Left forelimb (tissue), 1 donor: ENCODE measurements at regions not wholly inside any gene's neighbourhood (a gene's known extent, or its start where the extent isn't known, plus 50 kb on each side); places are given as distances from the start of the nearest gene placed in this dataset.
"Not testable (repeated sequence)": the region's sequence is repeated elsewhere in the genome, so short reads cannot be mapped to it uniquely, and the experiment has no call there.

Source experiments
- DNase-seq: peaks from one replicate; pipeline ENCODE4 v3.0.0-alpha.2; 2018; ENCODE audit warnings: low spot score

GRCh38 chr13:71303144-71303543 is 563.9 kb downstream of the DACH1 start:
- no peak for DNase-seq

GRCh38 chr13:71300602-71301001 is 566.4 kb downstream of the DACH1 start:
- DNase-seq, result no peak

DNA sequence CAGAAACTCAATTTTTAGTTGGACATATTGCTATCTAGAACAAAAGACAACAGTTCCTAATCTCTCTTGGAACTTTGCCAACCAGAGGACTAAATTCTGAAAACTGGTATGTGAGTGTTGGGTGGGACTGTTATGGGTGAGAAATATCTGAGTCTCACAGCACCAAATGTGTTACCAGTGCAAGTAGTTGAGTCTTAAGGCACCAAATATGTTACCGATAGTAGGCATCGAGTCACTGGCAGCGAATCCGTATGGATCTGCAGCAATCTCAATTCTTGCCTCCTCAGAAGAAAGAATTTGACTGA is 575.2 kb downstream of the DACH1 start:
- DNase-seq, result no peak

DNA sequence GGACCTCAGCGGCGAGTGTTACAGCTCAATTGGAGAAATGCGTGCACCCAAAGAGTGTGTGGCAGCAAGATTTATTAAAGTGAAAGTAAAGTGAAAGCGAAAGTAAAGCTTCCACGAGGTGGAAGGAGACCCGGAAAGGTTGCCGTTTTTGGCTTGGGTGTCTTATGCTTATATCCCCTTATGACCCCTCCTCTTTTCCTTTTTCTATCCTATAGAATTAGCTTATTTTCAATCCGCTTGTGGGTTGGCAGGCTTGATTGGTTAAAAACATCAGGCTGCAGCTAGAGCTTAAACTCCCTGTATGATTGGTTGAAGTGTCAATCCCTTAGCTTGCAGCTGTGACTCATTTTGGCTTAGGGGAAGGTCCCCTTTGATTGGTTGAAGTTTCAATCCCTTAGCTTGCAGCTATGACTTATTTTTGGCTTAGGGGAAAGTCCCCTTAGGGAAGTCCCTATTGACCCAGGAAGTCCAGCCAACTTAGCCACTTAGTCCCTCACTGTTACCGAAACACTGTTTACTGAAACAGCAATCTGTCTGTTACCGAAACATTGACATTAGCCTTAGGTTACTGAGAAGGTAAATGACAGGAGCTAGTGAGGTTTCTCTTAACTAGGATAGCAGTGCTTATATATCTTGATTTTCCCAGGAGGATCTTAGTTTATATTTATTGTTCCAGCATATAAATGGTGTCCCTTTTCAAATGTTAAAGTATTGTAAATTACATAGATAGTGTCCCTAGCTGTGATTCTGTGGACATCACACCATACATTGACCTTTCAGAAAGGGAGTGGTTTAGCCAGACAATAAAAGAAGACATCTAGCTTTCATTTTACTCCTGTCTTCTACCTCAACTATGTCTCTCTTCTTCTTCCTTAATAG is 575.8 kb downstream of the DACH1 start:
- DNase-seq, result no peak

GRCh38 chr13:71289980-71290379 is 577.0 kb downstream of the DACH1 start:
- DNase-seq, result not testable (repeated sequence)

DNA sequence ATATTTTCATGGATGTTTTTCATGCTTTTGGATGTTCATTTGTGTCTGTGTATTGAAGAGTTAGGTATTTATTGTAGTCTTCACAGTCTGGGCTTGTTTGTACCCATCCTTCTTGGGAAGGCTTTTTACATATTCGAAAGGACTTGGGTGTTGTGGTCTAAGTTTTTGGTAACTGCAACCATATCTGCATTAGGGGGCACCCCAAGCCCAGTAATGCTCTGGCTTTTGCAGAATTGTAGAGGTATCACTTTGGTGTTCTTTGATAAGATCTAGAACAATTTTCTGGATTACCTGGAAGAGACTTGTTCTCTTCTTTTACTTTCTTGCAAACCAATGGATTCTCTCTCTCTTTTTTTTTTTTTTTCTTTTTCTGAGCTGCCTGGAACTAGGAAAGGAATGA is 581.3 kb downstream of the DACH1 start:
- no peak for DNase-seq

DNA sequence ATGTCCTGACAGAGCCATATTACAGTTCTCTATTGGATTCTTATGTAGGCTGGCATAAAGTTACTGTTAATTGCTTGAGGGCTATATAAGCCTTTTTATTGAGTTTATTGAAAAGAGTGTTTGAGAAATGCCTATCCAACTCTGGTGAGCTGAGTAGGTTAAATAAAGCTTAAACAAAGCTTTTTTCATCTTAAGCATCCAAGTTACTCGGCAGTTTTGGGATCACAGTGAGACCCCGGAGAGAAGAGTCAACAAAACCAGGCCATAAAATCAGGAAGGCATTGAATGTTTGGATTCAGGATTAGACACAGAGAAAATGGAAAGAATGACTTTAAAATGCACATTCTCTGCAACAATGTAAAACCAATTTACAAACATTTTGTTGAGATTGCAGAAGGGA is 588.5 kb downstream of the DACH1 start:
- DNase-seq, result no peak

GRCh38 chr13:71274923-71275608 is 591.9 kb downstream of the DACH1 start:
- DNase-seq, result no peak

DNA sequence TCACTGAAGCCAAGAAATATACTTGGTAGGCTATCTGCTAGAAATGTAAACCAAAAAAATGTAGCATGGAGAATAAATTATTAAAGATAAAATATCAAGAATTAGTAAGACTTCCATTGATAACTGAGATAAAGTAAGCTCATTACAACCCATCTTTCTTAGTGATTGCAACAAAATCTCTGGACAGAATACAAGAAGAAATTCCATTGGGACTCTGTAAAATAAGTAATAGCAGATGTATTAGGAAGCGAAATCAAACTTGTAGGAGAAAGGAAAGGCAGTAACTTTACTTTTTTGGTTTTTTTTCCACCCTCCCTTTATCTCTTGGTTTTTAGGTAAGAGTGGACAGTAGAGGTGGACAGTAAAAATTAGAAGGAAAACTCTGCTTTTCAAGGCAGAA is 605.7 kb downstream of the DACH1 start:
- no peak for DNase-seq

DNA sequence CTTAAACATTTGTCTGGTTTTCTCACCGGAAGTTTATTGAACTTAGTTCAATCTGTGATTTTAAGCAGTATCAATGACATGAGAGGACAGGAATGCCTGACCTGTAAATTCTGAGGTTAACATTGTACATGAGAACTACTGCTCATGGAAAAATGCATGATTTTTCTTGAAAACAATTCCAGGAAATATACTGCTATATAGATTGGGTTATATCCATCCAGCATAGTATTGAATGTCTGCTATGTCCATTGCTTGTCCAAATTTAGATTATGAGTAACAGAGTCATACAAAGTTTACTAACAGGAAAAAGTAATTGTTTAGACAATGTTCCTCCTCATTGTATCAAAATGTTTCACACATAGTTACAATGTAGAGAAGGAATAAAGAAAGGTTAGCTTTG is 606.8 kb downstream of the DACH1 start:
- no peak for DNase-seq

GRCh38 chr13:71255633-71256032 is 611.4 kb downstream of the DACH1 start:
- no peak for DNase-seq

- DNase-seq, result no peak
These were observed 612.6 kb downstream of the DACH1 start for GRCh38 chr13:71254384-71254783.

GRCh38 chr13:71252184-71252704 is 614.8 kb downstream of the DACH1 start:
- DNase-seq, result no peak

DNA sequence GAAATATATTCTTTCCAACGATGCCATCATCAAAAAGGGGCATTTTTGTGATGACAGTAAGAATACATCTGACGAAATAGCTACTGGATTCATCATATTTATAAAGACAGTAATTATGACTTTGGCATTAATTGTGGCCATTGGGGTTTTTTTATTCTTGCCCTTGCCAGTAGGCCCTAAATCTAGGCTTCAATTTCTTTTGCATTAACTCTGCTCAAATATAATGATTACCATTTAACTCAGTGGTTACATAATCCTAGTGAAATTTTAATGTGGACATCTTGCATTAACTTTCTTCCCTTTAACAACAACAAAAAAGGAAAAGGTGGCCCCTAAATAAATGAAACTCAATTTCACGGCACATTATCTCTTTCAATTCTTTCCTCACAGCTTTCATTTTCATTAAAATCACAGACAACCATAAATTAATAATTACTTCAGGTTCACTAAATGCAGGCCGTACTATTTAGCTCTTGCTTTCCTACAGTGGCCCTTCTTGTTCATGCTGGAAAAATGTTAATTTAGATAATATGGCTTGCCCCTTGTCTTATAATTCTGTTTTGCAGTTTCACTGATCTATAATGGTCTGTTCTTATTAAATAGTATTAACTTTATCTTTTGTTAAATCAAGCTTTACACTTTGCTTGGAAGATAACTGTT is 615.6 kb downstream of the DACH1 start:
- no peak for DNase-seq

- DNase-seq, result no peak
These were observed 618.0 kb downstream of the DACH1 start for GRCh38 chr13:71249011-71249410.

- no peak for DNase-seq
These were observed 622.8 kb downstream of the DACH1 start for GRCh38 chr13:71244161-71244560.

GRCh38 chr13:71242201-71242600 is 624.8 kb downstream of the DACH1 start:
- DNase-seq, result no peak

DNA sequence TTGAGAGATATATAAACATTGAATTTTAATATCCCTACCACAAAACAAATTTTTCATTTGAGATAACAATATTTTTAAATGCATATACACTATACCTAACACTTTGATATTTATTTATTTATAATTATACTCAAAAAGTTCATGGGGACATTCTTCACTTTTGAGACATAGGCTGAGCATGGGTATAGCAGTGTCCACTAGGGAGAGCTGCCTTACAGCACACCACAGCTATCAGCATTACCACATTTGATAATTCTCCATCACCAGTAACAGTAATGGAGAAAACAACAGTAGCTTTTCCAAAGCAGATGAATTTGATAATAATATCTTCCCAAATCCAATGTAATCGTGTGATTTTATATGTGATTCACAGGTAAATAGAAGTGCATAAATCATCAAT is 626.1 kb downstream of the DACH1 start:
- DNase-seq, result no peak

- no peak for DNase-seq
These were observed 629.7 kb downstream of the DACH1 start for GRCh38 chr13:71237332-71237731.

- DNase-seq, result no peak
These were observed 647.1 kb downstream of the DACH1 start for GRCh38 chr13:71219698-71220415.

DNA sequence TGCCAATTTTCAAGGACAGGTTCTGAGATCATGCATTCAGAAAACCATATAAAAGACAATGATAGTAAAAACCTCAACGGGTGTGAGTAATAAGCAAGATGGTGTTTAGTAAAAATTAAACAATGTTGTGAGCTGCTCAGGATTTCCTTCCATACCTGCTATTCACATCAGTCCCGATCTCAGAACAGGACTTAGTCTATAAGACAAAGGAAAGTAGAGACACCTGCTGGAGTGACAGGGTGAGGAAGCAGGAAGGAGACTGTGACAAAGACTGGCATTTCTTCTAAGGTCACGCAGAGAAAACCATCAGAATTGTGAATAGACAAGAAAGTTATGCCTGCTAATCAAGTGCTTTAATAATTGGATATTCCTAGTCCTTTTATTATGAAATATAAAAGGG is 648.0 kb downstream of the DACH1 start:
- DNase-seq, result no peak

DNA sequence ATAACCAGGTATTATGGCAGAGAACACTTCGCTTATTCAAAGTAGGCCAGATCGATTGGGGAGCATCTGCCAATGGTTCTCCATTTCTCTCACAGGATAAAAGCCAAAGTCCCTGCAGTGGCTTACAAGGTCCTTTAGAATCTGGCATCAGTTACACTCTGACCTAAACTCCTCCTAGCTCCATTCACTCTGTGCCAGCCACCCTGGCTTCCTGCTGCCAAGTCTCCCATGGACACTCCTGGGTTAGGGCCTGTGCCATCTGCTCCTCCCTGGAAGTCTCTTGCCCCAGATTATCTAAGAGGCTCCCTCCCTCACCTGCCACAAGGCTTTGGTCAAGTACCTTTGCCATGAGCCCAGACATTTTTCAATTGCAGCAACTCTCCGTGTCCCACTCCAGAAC is 649.2 kb downstream of the DACH1 start:
- no peak for DNase-seq
